Rectal smooth muscle tissue (tissue), 1 donor: ENCODE measurements at regions not wholly inside any gene's neighbourhood (a gene's known extent, or its start where the extent isn't known, plus 50 kb on each side); places are given as distances from the start of the nearest gene placed in this dataset.
A peak's percentile ranks its signal among the peaks of the same experiment; 100 is the strongest.

Source experiments
- H3K27ac ChIP-seq: one replicate; pipeline ENCODE4 v1.7.0; 2013; ENCODE audit warnings: low read depth, low read length, inconsistent platforms
- H3K27me3 ChIP-seq: one replicate; pipeline ENCODE4 v1.7.0; 2013; ENCODE audit warnings: low read length; ENCODE audit not compliant: control insufficient read depth, insufficient read depth
- H3K36me3 ChIP-seq: one replicate; pipeline ENCODE4 v1.7.0; 2013; ENCODE audit warnings: low read length; ENCODE audit not compliant: control insufficient read depth, insufficient read depth
- H3K4me1 ChIP-seq: one replicate; pipeline ENCODE4 v1.7.0; 2013; ENCODE audit warnings: low read length; ENCODE audit not compliant: control insufficient read depth, insufficient read depth
- H3K4me3 ChIP-seq: one replicate; pipeline ENCODE4 v1.7.0; 2013; ENCODE audit warnings: low read length
- H3K9ac ChIP-seq: one replicate; pipeline ENCODE4 v1.7.0; 2013; ENCODE audit warnings: low read length

DNA sequence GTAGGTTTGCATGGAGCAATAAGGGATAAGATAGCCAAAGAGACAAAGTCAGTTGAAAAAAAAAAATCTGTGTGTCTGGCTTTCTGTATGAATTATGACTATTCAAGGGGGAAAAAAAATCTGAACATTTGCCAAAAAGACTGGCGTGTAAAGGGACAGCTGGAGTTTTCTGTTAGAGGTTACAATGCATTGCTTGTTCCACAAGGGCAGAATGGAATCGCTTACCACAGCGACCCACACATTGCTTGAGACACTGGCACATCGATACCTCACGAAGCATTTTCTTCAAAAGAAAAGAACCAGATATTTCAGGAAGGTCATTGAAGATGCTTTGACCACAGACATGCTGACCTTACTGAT, 327.8 kb downstream of the TMEM167A start:
- H3K9ac ChIP-seq = no peak overlapping the region
- no peak overlapping the region for H3K27ac ChIP-seq
- no peaks in the 10 kb centered on the region for H3K4me1 ChIP-seq
- no peak overlapping the region for H3K4me3 ChIP-seq
- H3K27me3 ChIP-seq = no peaks in the 10 kb centered on the region
- H3K36me3 ChIP-seq = no peaks in the 10 kb centered on the region

GRCh38 chr5:82748688-82749460, 328.3 kb downstream of the TMEM167A start:
- Histone ChIP-seq H3K27me3 (no peaks in the 10 kb centered on the region), H3K4me3 (no peak overlapping the region), H3K27ac (peak overlapping the region; percentile 24), H3K36me3 (no peaks in the 10 kb centered on the region), H3K4me1 (no peaks in the 10 kb centered on the region), H3K9ac (no peak overlapping the region)

- Histone ChIP-seq H3K4me1 (no peaks in the 10 kb centered on the region), H3K27ac (no peak overlapping the region), H3K4me3 (no peak overlapping the region), H3K36me3 (no peaks in the 10 kb centered on the region), H3K27me3 (no peaks in the 10 kb centered on the region), H3K9ac (no peak overlapping the region)
Measured at GRCh38 chr5:82747986-82748385, 329.2 kb downstream of the TMEM167A start.

DNA sequence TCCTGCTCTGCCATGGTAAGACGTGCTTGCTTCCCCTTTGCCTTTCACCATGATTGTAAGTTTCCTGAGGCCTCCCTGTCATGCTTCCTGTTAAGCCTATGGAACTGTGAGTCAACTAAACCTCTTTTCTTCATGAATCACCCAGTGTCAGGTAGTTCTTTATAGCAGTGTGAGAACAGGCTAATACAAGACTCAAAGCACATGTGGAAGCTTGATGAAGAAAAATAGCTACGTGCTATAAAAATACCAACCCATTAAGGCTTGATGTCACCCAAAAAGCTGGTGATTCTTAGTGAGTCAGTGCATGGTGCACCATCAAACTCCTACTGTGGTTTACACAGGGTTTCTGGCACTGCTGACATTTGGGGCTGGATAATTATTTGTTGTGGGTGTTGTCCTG, 332.2 kb downstream of the TMEM167A start:
- H3K36me3 ChIP-seq = no peaks in the 10 kb centered on the region
- no peak overlapping the region for H3K4me3 ChIP-seq
- H3K27ac ChIP-seq = no peak overlapping the region
- H3K27me3 ChIP-seq = no peaks in the 10 kb centered on the region
- H3K9ac ChIP-seq = no peak overlapping the region
- no peaks in the 10 kb centered on the region for H3K4me1 ChIP-seq

DNA sequence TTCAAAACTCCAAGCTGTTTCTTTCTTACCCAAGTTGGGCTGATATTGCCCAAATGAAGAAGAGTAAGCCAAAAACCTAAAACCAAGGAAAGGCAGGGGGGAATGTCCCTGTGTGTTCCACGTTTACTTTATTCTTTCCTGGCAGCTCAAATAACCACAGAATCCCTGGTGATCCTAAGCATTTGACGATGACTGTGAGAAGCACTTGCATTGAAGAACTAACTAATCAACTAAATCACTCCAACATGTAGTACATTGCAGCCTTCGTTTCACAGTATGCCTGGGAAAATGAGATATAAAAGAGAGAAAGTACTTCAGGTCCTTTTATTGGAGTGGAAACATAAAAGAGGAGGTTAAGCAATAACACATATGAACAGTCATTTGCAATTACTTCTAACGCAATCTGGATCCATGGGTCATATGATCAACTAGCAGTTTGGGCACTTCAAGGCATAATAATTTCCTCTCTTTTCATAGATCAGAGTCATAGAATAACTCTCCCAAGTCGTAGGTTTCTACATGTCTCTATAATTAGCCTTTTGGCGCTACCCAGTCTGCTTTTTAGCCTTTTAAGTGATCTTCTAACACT, 338.4 kb downstream of the TMEM167A start:
- Histone ChIP-seq H3K4me3 (no peak overlapping the region), H3K27me3 (no peaks in the 10 kb centered on the region), H3K9ac (no peak overlapping the region), H3K27ac (no peak overlapping the region), H3K4me1 (no peaks in the 10 kb centered on the region), H3K36me3 (no peaks in the 10 kb centered on the region)

GRCh38 chr5:82735160-82735789, 341.9 kb downstream of the TMEM167A start:
- Histone ChIP-seq H3K4me1 (no peaks in the 10 kb centered on the region), H3K27me3 (no peaks in the 10 kb centered on the region), H3K27ac (peak overlapping the region; percentile 40), H3K9ac (no peak overlapping the region), H3K4me3 (no peak overlapping the region), H3K36me3 (no peaks in the 10 kb centered on the region)

DNA sequence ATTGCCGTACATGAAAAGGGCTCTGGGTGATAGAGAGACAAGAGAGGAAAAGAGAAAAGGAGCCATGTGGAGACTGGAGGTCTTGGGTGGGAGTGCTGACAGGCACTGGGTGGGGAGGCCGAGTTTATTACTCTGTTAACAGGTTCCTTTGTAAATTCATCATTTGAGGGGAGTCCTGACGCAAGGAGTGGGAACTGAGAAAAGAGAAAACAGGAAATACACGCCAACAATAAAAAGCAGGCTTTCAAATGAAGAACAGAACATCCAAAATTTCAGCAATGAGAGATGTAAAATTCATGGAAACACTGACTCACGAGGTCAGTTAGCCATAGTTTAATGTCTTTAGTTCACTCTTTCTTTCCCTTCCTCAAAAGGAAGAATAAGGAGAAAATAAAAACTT, 342.8 kb downstream of the TMEM167A start:
- H3K4me1 ChIP-seq = no peaks in the 10 kb centered on the region
- H3K36me3 ChIP-seq = no peaks in the 10 kb centered on the region
- no peak overlapping the region for H3K27ac ChIP-seq
- no peak overlapping the region for H3K4me3 ChIP-seq
- H3K9ac ChIP-seq = no peak overlapping the region
- no peaks in the 10 kb centered on the region for H3K27me3 ChIP-seq

- Histone ChIP-seq H3K4me3 (no peak overlapping the region), H3K27ac (no peak overlapping the region), H3K4me1 (no peaks in the 10 kb centered on the region), H3K27me3 (no peaks in the 10 kb centered on the region), H3K36me3 (no peaks in the 10 kb centered on the region), H3K9ac (no peak overlapping the region)
Measured at GRCh38 chr5:82730913-82731312, 346.3 kb downstream of the TMEM167A start.

DNA sequence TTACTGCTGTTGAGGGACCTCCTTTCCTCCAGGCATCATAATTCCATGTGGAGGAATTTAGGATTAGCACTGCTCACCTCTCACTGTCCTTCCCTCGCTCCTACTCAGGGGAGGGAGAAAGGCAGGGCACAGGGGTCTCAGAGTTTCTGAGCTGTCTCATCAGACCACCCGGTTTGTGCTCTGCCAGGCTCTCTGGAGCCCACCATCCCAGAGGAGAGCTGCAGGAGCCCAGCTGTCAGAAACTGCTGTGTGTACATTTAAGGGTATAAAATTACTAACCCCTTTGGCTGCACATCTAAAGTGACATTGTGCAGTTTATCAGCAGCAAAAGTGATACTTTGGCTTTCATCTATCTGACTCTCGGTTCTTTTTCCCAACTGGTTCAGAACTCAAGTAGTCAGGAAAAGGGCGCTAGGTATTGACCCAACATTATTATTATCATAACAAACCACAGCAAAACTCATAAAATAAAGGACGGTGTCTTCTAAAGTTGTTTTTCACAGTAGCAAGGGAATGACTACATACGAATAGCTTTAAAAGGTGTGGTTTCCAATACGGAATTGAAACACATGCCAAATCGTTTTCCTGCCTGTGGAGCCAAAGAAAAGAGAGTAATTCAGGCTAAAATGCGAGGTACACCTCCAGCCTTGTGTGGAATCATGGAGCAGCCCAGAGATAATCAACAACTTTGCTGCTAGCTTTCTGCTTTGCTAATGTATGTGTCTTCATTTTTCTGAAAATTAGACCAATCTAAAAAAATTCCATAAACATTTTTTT, 348.1 kb downstream of the TMEM167A start:
- no peaks in the 10 kb centered on the region for H3K36me3 ChIP-seq
- no peak overlapping the region for H3K9ac ChIP-seq

GRCh38 chr5:82723168-82723567, 354.0 kb downstream of the TMEM167A start:
- Histone ChIP-seq H3K4me1 (peaks cover 2% of the 10 kb centered on the region), H3K9ac (no peak overlapping the region), H3K27ac (no peak overlapping the region), H3K4me3 (no peak overlapping the region), H3K36me3 (no peaks in the 10 kb centered on the region), H3K27me3 (no peaks in the 10 kb centered on the region)

More for the DNA sequence above, 348.1 kb downstream of the TMEM167A start:
- no peak overlapping the region for H3K27ac ChIP-seq
- no peak overlapping the region for H3K4me3 ChIP-seq
- no peaks in the 10 kb centered on the region for H3K4me1 ChIP-seq
- no peaks in the 10 kb centered on the region for H3K27me3 ChIP-seq

DNA sequence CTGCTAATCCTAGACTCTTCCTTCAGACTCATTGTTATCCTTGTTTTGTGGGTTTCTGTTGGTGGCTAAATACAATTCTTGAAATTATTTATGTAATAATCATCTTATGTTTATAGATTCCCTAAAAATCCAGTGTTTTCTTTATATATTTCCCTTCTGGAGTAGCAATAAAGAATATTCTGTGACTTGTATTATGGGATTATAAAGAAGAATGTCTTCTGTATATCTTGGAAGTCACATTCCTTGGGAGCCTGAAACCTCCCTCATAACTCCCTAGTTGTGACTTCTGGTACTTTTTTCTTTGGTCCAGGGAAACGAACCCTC, 356.1 kb downstream of the TMEM167A start:
- Histone ChIP-seq H3K36me3 (no peaks in the 10 kb centered on the region), H3K27me3 (no peaks in the 10 kb centered on the region), H3K4me3 (no peak overlapping the region), H3K4me1 (peaks cover 2% of the 10 kb centered on the region), H3K9ac (no peak overlapping the region), H3K27ac (no peak overlapping the region)

DNA sequence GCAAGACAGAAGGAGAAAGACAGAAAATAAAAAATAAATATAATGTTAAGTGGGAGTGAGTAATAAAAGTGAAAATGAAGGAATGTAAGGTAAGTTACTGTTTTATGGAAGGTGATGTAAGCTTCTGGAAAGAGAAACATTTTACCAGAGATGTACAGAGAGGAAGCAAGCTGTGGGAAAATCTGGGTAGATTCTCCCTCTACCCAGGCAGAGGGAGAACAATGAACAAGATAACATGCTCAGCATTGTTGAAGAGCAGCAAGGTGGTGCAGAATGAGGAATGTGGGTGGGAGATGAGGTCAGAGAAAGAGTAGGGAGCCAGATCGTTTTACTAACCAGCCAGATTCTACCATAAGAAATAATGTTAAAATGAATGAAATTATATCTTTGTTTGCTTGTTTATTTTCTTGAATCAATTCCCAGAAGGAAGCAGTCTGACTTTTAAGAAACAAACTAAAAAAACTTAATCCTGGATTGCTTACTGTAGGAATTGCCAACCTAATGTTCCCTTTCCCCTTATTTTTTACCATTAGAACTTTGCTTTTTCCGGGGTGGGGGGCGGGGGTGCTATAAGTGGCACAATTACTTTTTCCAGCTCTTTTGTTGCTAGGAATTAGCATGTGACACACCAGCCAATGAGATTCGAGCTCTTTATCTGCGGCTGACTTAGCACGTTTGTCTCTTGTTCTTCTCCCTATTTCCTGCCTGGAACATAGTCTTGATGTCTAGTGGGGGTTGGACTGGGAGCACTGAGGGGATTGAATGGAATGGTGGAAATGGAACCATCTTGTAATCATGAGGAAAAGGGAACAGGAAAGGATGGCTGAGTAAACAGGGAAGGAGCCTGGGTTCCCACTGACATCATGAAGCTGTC, 356.7 kb downstream of the TMEM167A start:
- no peaks in the 10 kb centered on the region for H3K27me3 ChIP-seq
- H3K4me1 ChIP-seq = peaks cover 2% of the 10 kb centered on the region
- no peaks in the 10 kb centered on the region for H3K36me3 ChIP-seq
- H3K4me3 ChIP-seq = no peak overlapping the region
- no peak overlapping the region for H3K9ac ChIP-seq
- H3K27ac ChIP-seq = no peak overlapping the region
